ENCODE measurements at regions not wholly inside any gene's neighbourhood (a gene's known extent, or its start where the extent isn't known, plus 50 kb on each side); places are given as distances from the start of the nearest gene placed in this dataset.

DNA sequence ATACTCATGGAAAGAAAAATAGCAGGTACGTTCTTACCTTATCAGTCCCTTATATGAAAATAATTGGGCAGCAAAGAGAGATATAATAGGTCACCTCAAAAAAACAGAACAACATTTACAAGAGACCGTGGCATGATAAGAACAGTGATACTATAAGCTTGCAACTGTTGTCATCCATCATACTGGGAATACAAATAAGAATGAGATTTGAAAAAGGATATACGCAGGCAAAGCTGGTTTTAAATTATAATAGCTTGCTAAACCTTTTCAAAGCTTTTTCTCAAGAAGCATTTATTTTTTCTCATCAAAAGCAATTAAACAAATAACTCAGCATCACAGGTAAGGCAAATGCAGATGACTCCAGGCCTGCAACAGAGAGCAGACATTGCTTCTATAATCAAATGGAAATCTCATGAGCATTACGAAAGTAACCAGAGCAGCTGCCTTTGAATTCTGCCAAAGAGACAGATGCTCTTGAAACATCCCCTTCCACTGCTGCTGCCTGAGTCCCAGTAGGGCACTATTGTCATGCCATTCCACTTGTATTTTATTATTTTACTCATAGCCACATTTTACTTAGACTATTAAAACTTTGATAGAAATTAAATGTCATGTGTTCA, 620.6 kb upstream of the GNPDA2 start:
- peaks cover 2% of the 10 kb centered on the region for H3K4me1 ChIP-seq (ENCODE audit: insufficient read depth, low read length)
- no peak overlapping the region for H2AFZ ChIP-seq (ENCODE audit: low read depth, low read length)
- no peaks in the 10 kb centered on the region for H3K9me3 ChIP-seq (ENCODE audit: low read length)
- H3K27me3 ChIP-seq (ENCODE audit: insufficient read depth, low read length), result no peaks in the 10 kb centered on the region
- no peak overlapping the region for H3K4me3 ChIP-seq (ENCODE audit: low read length)
- H3K36me3 ChIP-seq (ENCODE audit: insufficient read depth, low read length), result no peaks in the 10 kb centered on the region

DNA sequence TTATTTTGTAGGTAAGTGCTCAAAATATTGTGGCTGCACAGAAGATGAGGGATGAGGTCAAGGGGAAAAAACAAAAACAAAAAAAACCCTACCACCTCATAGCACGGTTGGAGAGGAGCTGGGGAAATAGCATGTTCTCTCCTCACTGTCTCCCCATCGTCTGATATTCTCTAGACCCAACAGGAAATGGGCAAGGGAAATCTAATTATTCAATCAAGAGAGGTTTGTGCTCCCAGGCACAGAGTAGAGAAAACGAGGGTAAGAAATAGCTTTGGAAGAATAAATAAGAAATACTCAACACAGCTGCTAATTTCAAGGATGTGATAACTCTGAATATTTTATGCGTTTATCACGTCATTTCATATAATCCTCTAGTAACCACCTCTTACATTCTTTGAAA, 619.2 kb upstream of the GNPDA2 start:
- H3K4me3 ChIP-seq (ENCODE audit: low read length), result no peak overlapping the region
- H3K9me3 ChIP-seq (ENCODE audit: low read length), result no peaks in the 10 kb centered on the region
- peaks cover 2% of the 10 kb centered on the region for H3K4me1 ChIP-seq (ENCODE audit: insufficient read depth, low read length)
- no peaks in the 10 kb centered on the region for H3K27me3 ChIP-seq (ENCODE audit: insufficient read depth, low read length)
- no peak overlapping the region for H2AFZ ChIP-seq (ENCODE audit: low read depth, low read length)
- H3K36me3 ChIP-seq (ENCODE audit: insufficient read depth, low read length), result no peaks in the 10 kb centered on the region

DNA sequence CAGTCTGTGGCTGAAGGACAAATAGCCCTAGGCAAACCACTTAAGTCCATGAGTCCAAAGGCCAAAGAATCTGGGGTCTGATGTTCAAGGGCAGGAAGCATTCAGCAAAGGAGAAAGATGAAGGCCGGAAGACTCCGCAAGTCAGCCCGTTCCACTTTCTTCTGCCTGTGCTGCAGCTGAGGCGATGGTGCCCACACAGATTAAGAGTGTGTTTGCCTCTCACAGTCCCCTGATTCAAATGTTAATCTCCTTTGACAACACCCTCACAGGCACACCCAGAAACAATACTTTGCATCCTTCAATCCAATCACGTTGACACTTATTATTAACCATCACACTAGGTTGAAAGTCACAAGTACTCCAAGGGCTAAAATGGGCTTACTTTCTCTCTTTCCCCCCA, 605.4 kb upstream of the GNPDA2 start:
- H3K36me3 ChIP-seq (ENCODE audit: insufficient read depth, low read length), result no peaks in the 10 kb centered on the region
- H3K4me1 ChIP-seq (ENCODE audit: insufficient read depth, low read length), result no peaks in the 10 kb centered on the region
- no peaks in the 10 kb centered on the region for H3K9me3 ChIP-seq (ENCODE audit: low read length)

DNA sequence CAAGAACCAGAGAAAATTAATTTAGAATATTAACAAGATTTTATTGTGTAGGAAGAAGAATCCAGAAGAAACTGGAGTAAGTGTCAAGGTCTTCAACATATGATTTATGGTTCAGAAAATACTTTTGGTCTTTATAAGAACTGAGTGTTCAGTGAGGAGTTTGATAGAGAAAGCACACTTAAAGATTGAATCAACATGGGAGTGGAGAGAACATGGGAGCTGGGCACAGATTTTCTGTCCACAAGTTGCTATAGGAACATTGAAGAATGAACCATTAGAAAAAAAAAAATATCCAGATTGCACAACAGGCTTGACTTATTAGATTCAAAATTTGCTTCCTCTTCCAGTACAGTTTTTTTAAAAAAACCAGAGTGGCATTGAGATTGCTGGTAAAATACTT, 601.2 kb upstream of the GNPDA2 start:
- Histone ChIP-seq H3K27me3 (ENCODE audit: insufficient read depth, low read length) (no peaks in the 10 kb centered on the region), H3K4me3 (ENCODE audit: low read length) (no peak overlapping the region), H3K36me3 (ENCODE audit: insufficient read depth, low read length) (no peaks in the 10 kb centered on the region), H3K4me1 (ENCODE audit: insufficient read depth, low read length) (no peaks in the 10 kb centered on the region), H2AFZ (ENCODE audit: low read depth, low read length) (no peak overlapping the region), H3K9me3 (ENCODE audit: low read length) (no peaks in the 10 kb centered on the region)

More for the DNA sequence above, 605.4 kb upstream of the GNPDA2 start:
- H2AFZ ChIP-seq (ENCODE audit: low read depth, low read length), result no peak overlapping the region
- no peak overlapping the region for H3K4me3 ChIP-seq (ENCODE audit: low read length)
- no peaks in the 10 kb centered on the region for H3K27me3 ChIP-seq (ENCODE audit: insufficient read depth, low read length)

DNA sequence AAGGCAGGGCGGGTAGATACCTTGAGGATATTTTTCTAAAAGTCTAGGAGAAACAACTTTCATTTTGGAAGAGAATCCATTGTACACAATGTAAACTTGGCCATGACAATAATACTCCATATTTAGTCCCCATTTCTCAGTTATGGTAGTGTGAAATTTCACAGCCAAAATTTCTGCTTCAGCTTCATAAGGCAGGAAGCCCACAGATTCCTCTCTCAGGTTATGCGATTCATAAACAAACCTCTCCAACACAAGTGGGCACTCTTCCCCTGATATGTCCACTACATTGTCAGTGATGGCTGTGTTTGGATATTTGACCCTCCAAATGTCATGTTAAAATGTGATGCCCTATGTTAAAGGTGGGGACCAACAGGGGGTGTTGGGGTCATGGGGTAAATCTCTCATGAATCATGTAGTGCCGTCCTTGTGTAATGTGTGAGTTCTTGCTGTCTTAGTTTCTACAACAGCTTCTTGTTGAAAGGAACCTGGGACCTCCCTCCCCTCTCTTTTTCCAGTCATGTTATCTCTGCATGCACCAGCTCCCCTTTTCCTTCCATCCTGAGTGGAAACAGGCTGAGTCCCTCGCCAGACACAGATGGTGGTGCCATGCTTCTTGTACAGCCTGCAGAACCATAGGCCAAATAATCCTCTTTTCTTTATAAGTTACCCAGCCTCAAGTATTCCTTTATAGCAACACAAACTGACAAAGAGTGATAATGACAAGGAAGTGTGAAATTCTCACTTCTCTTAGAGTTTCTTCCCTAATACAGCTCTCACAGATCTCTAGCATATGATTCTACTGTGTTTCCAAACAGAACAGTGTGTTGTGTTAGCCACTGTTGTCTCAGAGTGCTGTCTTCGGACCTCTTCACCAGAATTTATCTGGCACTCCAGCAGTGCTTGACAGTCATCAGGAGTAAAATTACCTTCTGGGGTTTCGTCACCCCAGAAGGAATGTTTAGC, 598.4 kb upstream of the GNPDA2 start:
- Histone ChIP-seq H3K36me3 (ENCODE audit: insufficient read depth, low read length) (no peaks in the 10 kb centered on the region), H3K9me3 (ENCODE audit: low read length) (no peaks in the 10 kb centered on the region), H3K4me1 (ENCODE audit: insufficient read depth, low read length) (no peaks in the 10 kb centered on the region), H3K27me3 (ENCODE audit: insufficient read depth, low read length) (no peaks in the 10 kb centered on the region), H3K4me3 (ENCODE audit: low read length) (no peak overlapping the region), H2AFZ (ENCODE audit: low read depth, low read length) (no peak overlapping the region)

DNA sequence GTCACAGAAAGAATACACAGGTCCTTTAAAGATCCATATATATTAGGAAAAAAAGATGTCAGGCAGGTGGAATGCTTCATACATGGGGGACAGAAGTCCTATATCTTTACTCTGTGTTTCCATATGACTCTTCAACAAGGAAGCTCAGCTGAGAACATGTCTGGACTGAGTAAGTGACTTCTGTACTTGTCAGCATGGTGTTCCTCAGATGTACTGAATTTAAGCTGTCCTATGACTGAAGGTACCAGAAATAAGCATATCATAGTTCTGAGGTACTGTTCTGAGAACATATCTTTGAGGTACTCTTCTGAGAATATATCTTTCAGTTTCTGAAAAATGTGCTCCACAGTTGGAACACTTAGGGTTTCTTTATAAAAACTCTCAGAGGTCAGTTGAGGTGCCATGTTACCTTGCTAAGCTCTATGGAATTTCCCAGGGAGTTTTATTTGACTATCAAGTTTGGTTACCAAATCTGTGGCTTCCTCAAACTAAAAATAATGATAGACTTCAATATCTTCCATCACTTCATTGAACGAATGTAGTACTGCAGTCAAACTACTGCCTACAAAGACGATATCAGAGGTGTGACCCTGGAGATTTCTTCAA, 597.2 kb upstream of the GNPDA2 start:
- Histone ChIP-seq H3K9me3 (ENCODE audit: low read length) (no peaks in the 10 kb centered on the region), H3K4me1 (ENCODE audit: insufficient read depth, low read length) (no peaks in the 10 kb centered on the region), H3K27me3 (ENCODE audit: insufficient read depth, low read length) (no peaks in the 10 kb centered on the region), H2AFZ (ENCODE audit: low read depth, low read length) (no peak overlapping the region), H3K4me3 (ENCODE audit: low read length) (no peak overlapping the region), H3K36me3 (ENCODE audit: insufficient read depth, low read length) (no peaks in the 10 kb centered on the region)

DNA sequence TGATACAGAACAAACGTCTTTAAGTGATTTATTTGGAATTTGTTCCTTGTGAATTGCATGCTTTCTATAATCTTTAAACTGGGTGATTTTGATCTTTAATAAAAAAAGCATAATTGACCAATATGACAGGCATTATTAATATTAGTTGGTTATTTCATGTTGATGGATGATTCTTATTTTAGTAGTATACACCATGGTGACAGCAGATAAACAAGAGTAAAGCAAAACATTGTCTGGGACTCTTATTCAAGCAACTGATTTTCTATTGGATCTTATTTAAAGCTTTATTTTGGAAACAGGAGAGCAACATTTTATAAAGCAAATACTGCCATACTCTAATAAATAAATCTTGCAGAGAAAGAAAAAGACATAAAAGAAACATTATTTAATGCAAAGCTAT, 591.4 kb upstream of the GNPDA2 start:
- Histone ChIP-seq H3K4me3 (ENCODE audit: low read length) (no peak overlapping the region), H2AFZ (ENCODE audit: low read depth, low read length) (no peak overlapping the region), H3K36me3 (ENCODE audit: insufficient read depth, low read length) (no peaks in the 10 kb centered on the region), H3K27me3 (ENCODE audit: insufficient read depth, low read length) (no peaks in the 10 kb centered on the region), H3K4me1 (ENCODE audit: insufficient read depth, low read length) (no peaks in the 10 kb centered on the region), H3K9me3 (ENCODE audit: low read length) (no peaks in the 10 kb centered on the region)

DNA sequence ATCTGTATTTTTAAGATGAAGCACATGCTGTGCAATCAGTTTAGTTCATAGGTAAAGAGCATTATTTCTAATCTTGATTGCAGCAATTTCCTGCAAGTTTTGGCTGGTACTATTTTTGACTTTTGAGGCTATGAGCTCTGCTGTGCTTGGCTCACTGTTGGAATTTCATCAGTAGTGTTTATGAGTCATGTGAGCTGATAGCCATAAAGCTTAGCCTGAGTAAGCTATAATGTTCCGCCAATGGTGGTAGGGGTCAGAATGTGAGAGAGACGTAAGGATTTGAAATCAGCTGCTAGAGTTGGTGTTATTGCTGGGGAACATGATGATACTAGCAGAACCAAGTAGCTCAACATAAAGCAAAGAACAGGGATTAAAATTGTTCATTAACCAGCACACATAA, 590.9 kb upstream of the GNPDA2 start:
- no peak overlapping the region for H3K4me3 ChIP-seq (ENCODE audit: low read length)
- H3K36me3 ChIP-seq (ENCODE audit: insufficient read depth, low read length), result no peaks in the 10 kb centered on the region
- H3K27me3 ChIP-seq (ENCODE audit: insufficient read depth, low read length), result no peaks in the 10 kb centered on the region
- H3K9me3 ChIP-seq (ENCODE audit: low read length), result no peaks in the 10 kb centered on the region
- H3K4me1 ChIP-seq (ENCODE audit: insufficient read depth, low read length), result no peaks in the 10 kb centered on the region
- H2AFZ ChIP-seq (ENCODE audit: low read depth, low read length), result no peak overlapping the region

DNA sequence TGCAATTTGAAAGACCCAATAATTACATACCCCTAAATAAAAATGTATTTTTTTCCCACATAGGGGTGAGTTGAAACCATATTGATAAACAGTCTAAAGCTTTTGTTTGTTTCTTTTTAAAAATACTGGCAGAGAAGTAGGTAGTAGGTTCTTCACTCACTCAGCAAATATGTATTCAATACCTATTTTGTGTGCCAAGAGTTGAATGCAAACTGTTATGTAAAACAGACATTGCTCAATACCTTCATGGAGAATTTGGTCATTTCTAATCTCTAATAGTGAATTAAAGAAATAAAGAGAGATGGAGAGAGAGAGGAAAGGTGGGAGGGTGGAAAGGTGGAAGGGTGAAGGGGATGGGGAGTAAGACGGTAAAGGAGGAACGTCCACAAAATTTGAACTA, 589.9 kb upstream of the GNPDA2 start:
- no peaks in the 10 kb centered on the region for H3K27me3 ChIP-seq (ENCODE audit: insufficient read depth, low read length)
- H3K4me1 ChIP-seq (ENCODE audit: insufficient read depth, low read length), result no peaks in the 10 kb centered on the region
- no peak overlapping the region for H3K4me3 ChIP-seq (ENCODE audit: low read length)
- H2AFZ ChIP-seq (ENCODE audit: low read depth, low read length), result no peak overlapping the region
- no peaks in the 10 kb centered on the region for H3K36me3 ChIP-seq (ENCODE audit: insufficient read depth, low read length)
- H3K9me3 ChIP-seq (ENCODE audit: low read length), result no peaks in the 10 kb centered on the region

DNA sequence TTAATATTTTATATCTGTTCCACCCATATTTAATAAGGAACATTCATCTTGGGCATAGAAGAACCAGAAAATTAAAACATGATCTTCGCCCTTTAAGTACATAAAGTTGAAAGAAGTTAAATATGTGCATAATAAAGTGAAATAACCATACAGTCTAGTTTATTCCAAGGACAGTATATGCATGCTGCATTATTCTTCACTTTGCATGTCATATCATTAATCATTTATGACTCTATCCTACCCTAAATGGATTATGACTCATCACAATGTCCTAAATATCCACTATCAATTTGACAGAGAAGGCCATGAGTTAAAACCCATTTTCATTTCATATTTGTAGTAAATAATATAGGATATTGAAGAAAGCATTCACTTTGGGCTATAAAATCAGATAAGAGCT, 576.5 kb upstream of the GNPDA2 start:
- Histone ChIP-seq H3K4me3 (ENCODE audit: low read length) (no peak overlapping the region), H3K27me3 (ENCODE audit: insufficient read depth, low read length) (no peaks in the 10 kb centered on the region), H3K9me3 (ENCODE audit: low read length) (no peaks in the 10 kb centered on the region), H3K4me1 (ENCODE audit: insufficient read depth, low read length) (no peaks in the 10 kb centered on the region), H3K36me3 (ENCODE audit: insufficient read depth, low read length) (no peaks in the 10 kb centered on the region), H2AFZ (ENCODE audit: low read depth, low read length) (no peak overlapping the region)

DNA sequence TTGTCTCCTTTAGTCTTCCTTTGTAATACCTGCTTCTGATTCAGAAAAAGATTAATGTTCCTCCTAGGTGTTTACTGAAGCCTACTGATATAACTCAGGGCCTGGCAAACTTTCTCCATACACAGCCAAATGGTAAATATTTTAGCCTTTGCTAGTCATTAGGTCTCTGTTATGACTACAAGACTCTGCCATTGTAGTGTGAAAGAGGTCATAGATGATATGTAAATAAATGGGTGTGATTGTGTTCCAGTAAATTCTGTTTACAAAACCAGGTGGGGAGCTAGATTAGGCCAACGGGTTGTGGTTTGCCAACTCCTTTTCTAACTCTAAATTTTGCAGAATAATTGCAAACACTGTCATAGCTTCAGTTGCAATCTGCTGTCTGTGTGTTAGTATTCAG, 568.1 kb upstream of the GNPDA2 start:
- Histone ChIP-seq H3K4me1 (ENCODE audit: insufficient read depth, low read length) (no peaks in the 10 kb centered on the region), H2AFZ (ENCODE audit: low read depth, low read length) (no peak overlapping the region), H3K4me3 (ENCODE audit: low read length) (no peak overlapping the region), H3K36me3 (ENCODE audit: insufficient read depth, low read length) (no peaks in the 10 kb centered on the region), H3K9me3 (ENCODE audit: low read length) (no peaks in the 10 kb centered on the region), H3K27me3 (ENCODE audit: insufficient read depth, low read length) (no peaks in the 10 kb centered on the region)

DNA sequence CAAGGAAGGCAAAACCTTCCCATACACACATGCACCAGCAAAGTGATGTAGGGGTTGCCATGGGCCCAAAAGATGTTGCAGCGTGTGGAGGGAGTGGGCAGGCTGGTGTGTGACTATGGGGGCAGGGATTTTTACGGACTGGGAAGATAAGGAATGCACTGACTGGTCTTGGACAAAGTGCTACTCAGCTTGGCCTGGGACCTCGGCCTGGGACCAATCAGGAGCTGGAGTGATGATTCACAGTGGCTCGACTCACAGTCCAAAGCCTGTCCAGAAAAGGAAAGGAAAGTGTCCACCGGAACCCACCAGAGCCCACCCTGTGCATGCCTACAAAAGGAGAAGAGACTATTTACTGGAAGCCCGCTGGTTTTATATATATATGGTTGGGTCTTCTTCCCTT, 567.0 kb upstream of the GNPDA2 start:
- no peaks in the 10 kb centered on the region for H3K9me3 ChIP-seq (ENCODE audit: low read length)
- H3K36me3 ChIP-seq (ENCODE audit: insufficient read depth, low read length), result no peaks in the 10 kb centered on the region
- no peak overlapping the region for H2AFZ ChIP-seq (ENCODE audit: low read depth, low read length)
- H3K4me3 ChIP-seq (ENCODE audit: low read length), result no peak overlapping the region
- H3K27me3 ChIP-seq (ENCODE audit: insufficient read depth, low read length), result no peaks in the 10 kb centered on the region
- H3K4me1 ChIP-seq (ENCODE audit: insufficient read depth, low read length), result no peaks in the 10 kb centered on the region

DNA sequence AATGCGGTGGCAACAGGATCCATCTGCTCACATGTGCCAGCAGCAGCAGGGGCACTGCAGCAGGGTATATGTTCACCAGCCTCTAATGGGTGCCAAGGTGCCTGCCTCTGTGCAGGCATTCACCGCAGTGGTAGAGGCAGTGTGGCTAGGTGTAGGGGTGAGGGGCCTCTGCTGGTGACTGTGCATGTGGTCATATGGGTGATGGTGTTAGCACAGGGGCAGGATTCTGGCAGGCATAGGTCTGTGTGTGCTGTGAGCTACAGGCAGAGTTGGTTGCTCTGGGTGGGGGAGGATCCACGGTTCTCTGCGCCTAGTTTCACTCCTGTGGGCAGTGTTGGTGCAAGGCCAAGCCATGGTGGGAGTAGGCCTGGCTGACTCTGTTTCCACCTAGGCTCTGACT, 566.5 kb upstream of the GNPDA2 start:
- Histone ChIP-seq H2AFZ (ENCODE audit: low read depth, low read length) (no peak overlapping the region), H3K4me1 (ENCODE audit: insufficient read depth, low read length) (no peaks in the 10 kb centered on the region), H3K27me3 (ENCODE audit: insufficient read depth, low read length) (no peaks in the 10 kb centered on the region), H3K9me3 (ENCODE audit: low read length) (no peaks in the 10 kb centered on the region), H3K36me3 (ENCODE audit: insufficient read depth, low read length) (no peaks in the 10 kb centered on the region), H3K4me3 (ENCODE audit: low read length) (no peak overlapping the region)
